Suprapubic skin (tissue), 3 donors: ENCODE measurements at regions not wholly inside any gene's neighbourhood (a gene's known extent, or its start where the extent isn't known, plus 50 kb on each side); places are given as distances from the start of the nearest gene placed in this dataset.

Experiments used
- POLR2AphosphoS5 ChIP-seq, 3 donors: sonication (generic); formaldehyde crosslinking; IDR thresholded peaks; one replicate each; pipeline ENCODE4 v1.6.1; 2017; ENCODE audit warnings: antibody characterized with exemption in 3 of 3
- TF ChIP-seq, protein P1 (sequence below), 2 donors: fragments of 200-600 bp in 1 of 2; fragments of 450-650 bp in 1 of 2; sonication (generic) in 1 of 2; IDR thresholded peaks; one replicate each; pipeline ENCODE4 v1.5.1; 2016 to 2019; ENCODE audit warnings: antibody characterized with exemption in 2 of 2, mild to moderate bottlenecking in 1 of 2, moderate library complexity in 1 of 2

DNA sequence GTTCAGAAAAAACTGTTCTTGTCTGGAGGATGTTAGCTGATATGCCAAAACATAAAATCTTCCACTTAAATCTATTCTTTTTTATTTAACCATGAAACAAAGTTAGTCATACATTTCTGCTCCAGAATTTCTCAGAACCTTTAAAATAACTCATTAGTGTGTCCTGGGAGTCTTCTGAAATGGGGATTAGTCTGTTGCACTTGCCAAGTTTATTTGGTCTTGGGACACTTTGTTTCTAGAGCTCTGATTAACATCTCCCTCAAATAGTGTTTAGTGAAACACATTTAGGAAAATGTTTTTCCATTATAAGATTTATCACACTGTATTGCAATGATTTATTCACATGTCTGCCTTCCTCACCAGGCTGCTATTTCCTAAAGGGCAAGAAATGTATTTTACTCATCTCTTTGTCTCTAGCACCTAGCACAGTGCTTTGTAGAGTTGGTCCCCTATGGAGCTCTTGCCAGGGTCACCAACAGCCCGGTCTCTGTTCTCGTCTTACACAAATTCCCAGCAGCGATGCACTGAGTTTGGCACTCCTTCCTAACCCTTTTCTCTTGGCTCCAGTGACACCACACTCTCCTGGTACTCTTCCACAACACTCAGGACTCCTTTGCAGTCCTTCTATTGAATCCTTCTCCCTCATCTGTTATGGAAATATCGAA is 189.2 kb downstream of the CSNK2A3 start:
- TF ChIP-seq, protein P1, sequence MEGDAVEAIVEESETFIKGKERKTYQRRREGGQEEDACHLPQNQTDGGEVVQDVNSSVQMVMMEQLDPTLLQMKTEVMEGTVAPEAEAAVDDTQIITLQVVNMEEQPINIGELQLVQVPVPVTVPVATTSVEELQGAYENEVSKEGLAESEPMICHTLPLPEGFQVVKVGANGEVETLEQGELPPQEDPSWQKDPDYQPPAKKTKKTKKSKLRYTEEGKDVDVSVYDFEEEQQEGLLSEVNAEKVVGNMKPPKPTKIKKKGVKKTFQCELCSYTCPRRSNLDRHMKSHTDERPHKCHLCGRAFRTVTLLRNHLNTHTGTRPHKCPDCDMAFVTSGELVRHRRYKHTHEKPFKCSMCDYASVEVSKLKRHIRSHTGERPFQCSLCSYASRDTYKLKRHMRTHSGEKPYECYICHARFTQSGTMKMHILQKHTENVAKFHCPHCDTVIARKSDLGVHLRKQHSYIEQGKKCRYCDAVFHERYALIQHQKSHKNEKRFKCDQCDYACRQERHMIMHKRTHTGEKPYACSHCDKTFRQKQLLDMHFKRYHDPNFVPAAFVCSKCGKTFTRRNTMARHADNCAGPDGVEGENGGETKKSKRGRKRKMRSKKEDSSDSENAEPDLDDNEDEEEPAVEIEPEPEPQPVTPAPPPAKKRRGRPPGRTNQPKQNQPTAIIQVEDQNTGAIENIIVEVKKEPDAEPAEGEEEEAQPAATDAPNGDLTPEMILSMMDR (IDR thresholded peaks at IDR 0.05): no peak
- TF ChIP-seq POLR2AphosphoS5 (IDR thresholded peaks at IDR 0.05): no peak
